K562 (cell line): ENCODE measurements at regions not wholly inside any gene's neighbourhood (a gene's known extent, or its start where the extent isn't known, plus 50 kb on each side); places are given as distances from the start of the nearest gene placed in this dataset.

Experiments used
- ATAC-seq: fragments of 200-7000 bp; cut with Tn5 transposase; 3 replicates; pipeline ENCODE4 v1.9.1; 2020; ENCODE audit warnings: moderate library complexity
- BruUV-seq: library from RNA; stranded (reverse); fragments of 400-500 nt; replicated peaks from 2 replicates; lab custom pipeline; 2021; lab: Mats Ljungman, UMichigan
- CTCF ChIA-PET: fragments of 300-600 bp; formaldehyde crosslinking; extraction: SDS; loops from one replicate; lab custom pipeline; 2021; ENCODE audit warnings: low intra/inter-chr PET ratio; lab: Yijun Ruan, JAX
- POLR2A ChIA-PET: fragments of 300-600, 350-650 bp; sonication (Branson Sonifier 250); formaldehyde crosslinking; extraction: SDS; loops from one replicate; lab custom pipeline; 2021; ENCODE audit warnings: antibody characterized with exemption, inconsistent platforms; lab: Yijun Ruan, JAX
- DNase-seq, 4 experiments: peaks; one replicate each; pipeline versions ENCODE4 v3.0.0 to v3.0.0-alpha.2; 2011 to 2018; ENCODE audit warnings: low spot score in 3 of 4, mixed read lengths in 3 of 4; ENCODE audit errors: extremely low read depth in 1 of 4
- FAIRE-seq: peaks from 2 replicates; lab custom pipeline; 2011; peaks lifted over from hg19 to GRCh38; lab: Jason Lieb, UNC
- H2AFZ ChIP-seq: 2 replicates; pipeline ENCODE4 v1.6.0; 2011; ENCODE audit warnings: low read depth, low read length, control low read depth, inconsistent platforms
- H3K27ac ChIP-seq: fragments of 200-600 bp; 3 replicates; pipeline ENCODE4 v1.8.0; 2011; ENCODE audit warnings: low read depth, mild to moderate bottlenecking, control low read depth, inconsistent platforms, low read length, moderate library complexity, mixed read lengths; ENCODE audit errors: extremely low read depth
- H3K27me3 ChIP-seq, 2 experiments: fragments of 300-600 bp in 1 of 2; 2 replicates in 1 of 2; 3 replicates in 1 of 2; pipeline versions ENCODE4 v1.6.0 to v1.8.0; 2011; ENCODE audit warnings: inconsistent platforms in 2 of 2, low read length in 2 of 2, mild to moderate bottlenecking in 1 of 2, mixed read lengths in 1 of 2, moderate library complexity in 1 of 2; ENCODE audit not compliant: control insufficient read depth in 2 of 2, insufficient read depth in 2 of 2
- H3K36me3 ChIP-seq: fragments of 300-600 bp; 3 replicates; pipeline ENCODE4 v1.8.0; 2011; ENCODE audit warnings: mild to moderate bottlenecking, low read length, inconsistent platforms; ENCODE audit not compliant: control insufficient read depth, insufficient read depth
- H3K4me1 ChIP-seq, 2 experiments: fragments of 200-600 bp in 1 of 2; replicated peaks in 1 of 2; 2 replicates in 1 of 2; 3 replicates in 1 of 2; pipeline versions ENCODE4 v1.5.1 to v1.8.0; 2011; ENCODE audit warnings: inconsistent platforms in 2 of 2, low read length in 2 of 2, mild to moderate bottlenecking in 1 of 2, mixed read lengths in 1 of 2, moderate library complexity in 1 of 2; ENCODE audit not compliant: control insufficient read depth in 2 of 2, insufficient read depth in 2 of 2
- H3K4me2 ChIP-seq: 2 replicates; pipeline ENCODE4 v1.6.1; 2011; ENCODE audit warnings: low read length, control low read depth, inconsistent platforms, mixed read lengths; ENCODE audit not compliant: insufficient read depth
- H3K4me3 ChIP-seq: fragments of 200-600 bp; sonication (generic), shearing (Covaris generic); 2 replicates; pipeline ENCODE4 v1.5.1; 2016; ENCODE audit warnings: control low read depth, inconsistent platforms
- H3K79me2 ChIP-seq: fragments of 200-600 bp; 3 replicates; pipeline ENCODE4 v1.8.0; 2011; ENCODE audit warnings: low read length, inconsistent platforms; ENCODE audit not compliant: control insufficient read depth, insufficient read depth
- H3K9ac ChIP-seq, 2 experiments: 2 replicates each; pipeline versions ENCODE4 v1.6.0 to v1.6.1; 2011; ENCODE audit warnings: low read depth in 2 of 2, low read length in 2 of 2, control low read depth in 1 of 2, inconsistent platforms in 1 of 2, mild to moderate bottlenecking in 1 of 2, mixed read lengths in 1 of 2; ENCODE audit not compliant: insufficient read depth in 1 of 2
- H3K9me1 ChIP-seq: one replicate; pipeline ENCODE4 v1.6.0; 2011; ENCODE audit warnings: inconsistent platforms, mild to moderate bottlenecking, low read length, moderate library complexity; ENCODE audit not compliant: control insufficient read depth, insufficient read depth
- H3K9me3 ChIP-seq: replicated peaks from 2 replicates; pipeline ENCODE4 v1.5.1; 2011; ENCODE audit warnings: low read depth, low read length, inconsistent platforms; ENCODE audit not compliant: control insufficient read depth, insufficient read depth
- H4K20me1 ChIP-seq: replicated peaks from 2 replicates; pipeline ENCODE4 v1.6.1; 2011; ENCODE audit warnings: low read length, inconsistent platforms, mixed read lengths; ENCODE audit not compliant: control insufficient read depth, insufficient read depth
- ATF2 ChIP-seq: sonication (generic); formaldehyde crosslinking; IDR thresholded peaks from 2 replicates; pipeline ENCODE4 v1.8.1; 2022; ENCODE audit warnings: missing genetic modification reagents
- BCL6 ChIP-seq: fragments of 250-450 bp; sonication (Bioruptor Pico); IDR thresholded peaks from 2 replicates; pipeline ENCODE4 v1.4.0; 2020
- CC2D1A ChIP-seq: fragments of 450-650 bp; IDR thresholded peaks from 2 replicates; pipeline ENCODE4 v1.6.1; 2017; ENCODE audit warnings: mild to moderate bottlenecking
- RAD51 ChIP-seq: fragments of 450-650 bp; IDR thresholded peaks from 2 replicates; pipeline ENCODE4 v1.7.1; 2016; ENCODE audit warnings: low read depth, mild to moderate bottlenecking, borderline replicate concordance
- SIN3B ChIP-seq: fragments of 450-650 bp; IDR thresholded peaks from 2 replicates; pipeline ENCODE4 v1.6.1; 2017; ENCODE audit warnings: low read depth, mild to moderate bottlenecking, moderate library complexity
- SMAD1 ChIP-seq: fragments of 150-350 bp; IDR thresholded peaks from 2 replicates; pipeline ENCODE4 v1.6.1; 2014; ENCODE audit warnings: low read length, low read depth; ENCODE audit not compliant: partially characterized antibody
- ZNF140 ChIP-seq: fragments of 250-450 bp; sonication (Bioruptor Pico); IDR thresholded peaks from 2 replicates; pipeline ENCODE4 v1.8.0; 2021; ENCODE audit warnings: moderate library complexity, mild to moderate bottlenecking, inconsistent platforms
- ZNF395 ChIP-seq: fragments of 200-800 bp; sonication (Bioruptor generic); IDR thresholded peaks from 2 replicates; pipeline ENCODE4 v1.6.1; 2017; ENCODE audit warnings: missing genetic modification characterization, missing compliant biosample characterization
- WGBS: fragments of 100-300 bp; shearing (Covaris generic); methylation state at CpG from one replicate; pipeline ENCODE4 v1.1.6; 2016; ENCODE audit warnings: low coverage, mixed read lengths; ENCODE audit not compliant: insufficient coverage; ENCODE audit errors: missing lambda C conversion rate; 5-methylcytosine and 5-hydroxymethylcytosine counted together
- in situ Hi-C: fragments of 300-500 bp; cut with MboI; formaldehyde crosslinking; loops from 4 replicates; pipeline ENCODE4 v1.15.0; 2018; ENCODE audit warnings: inconsistent platforms, mixed read lengths
- intact Hi-C: fragments of 100-400 bp; cut with micrococcal nuclease; formaldehyde crosslinking; loops from 2 replicates; pipeline ENCODE4 v1.14.2; 2022
- TF ChIP-seq, protein P1 (sequence below): sonication (generic); formaldehyde crosslinking; IDR thresholded peaks from 2 replicates; pipeline ENCODE4 v1.8.0; 2022; ENCODE audit warnings: mild to moderate bottlenecking, missing genetic modification reagents
- TF ChIP-seq, protein P2 (sequence below): sonication (generic); formaldehyde crosslinking; IDR thresholded peaks from 2 replicates; pipeline ENCODE4 v1.8.0; 2022; ENCODE audit warnings: mild to moderate bottlenecking, missing genetic modification reagents
- TF ChIP-seq, protein P3 (sequence below): fragments of 450-650 bp; IDR thresholded peaks from 2 replicates; pipeline ENCODE4 v1.6.1; 2016; ENCODE audit warnings: low read depth

DNA sequence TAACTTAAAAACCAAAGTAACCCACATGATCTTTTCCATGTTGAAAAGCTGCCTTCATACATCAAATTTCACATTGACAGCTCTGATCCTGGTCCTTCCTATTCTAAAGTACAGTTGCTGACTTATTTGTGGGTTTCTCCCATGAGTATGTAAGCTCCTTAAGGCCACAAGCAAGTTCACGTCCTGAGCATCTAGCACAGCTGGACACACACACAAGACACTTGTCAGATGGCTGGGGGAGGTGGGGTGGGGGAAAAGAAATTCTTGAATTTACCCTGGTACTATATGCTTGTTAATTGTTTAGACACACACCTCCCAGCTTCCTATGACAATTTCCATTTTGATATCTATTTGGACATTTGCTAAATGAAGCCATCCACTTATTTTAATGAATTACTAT is 162.8 kb downstream of the ZIC5 start:
- H3K9me3 ChIP-seq = no peaks in the 10 kb centered on the region
- H2AFZ ChIP-seq = no peak overlapping the region
- POLR2A ChIA-PET = interaction anchor here (0.6 kb wide), 1 partner anchor 53 kb away, joined by 3 read pairs; no protein-coding TSS in a partner anchor
- no peak for DNase-seq
- no peak overlapping the region for H3K27ac ChIP-seq
- ATAC-seq = no peak
- no TSS peak for BruUV-seq
- peaks cover 0 to 25% of the 10 kb centered on the region in 2 experiments; a peak in 2 of 5 replicates for H3K27me3 ChIP-seq
- in situ Hi-C loops (no loop called here), intact Hi-C loops (no loop called here)
- CTCF ChIA-PET = no interaction called here
- 13% methylated on average over 1 of the region's 1 CpG for WGBS
- no peaks in the 10 kb centered on the region; a peak in 1 of 5 replicates for H3K4me1 ChIP-seq
- no peak overlapping the region for H3K9ac ChIP-seq
- H3K4me2 ChIP-seq = no peak overlapping the region
- H3K36me3 ChIP-seq = no peaks in the 10 kb centered on the region
- H4K20me1 ChIP-seq = no peaks in the 10 kb centered on the region
- no peak for FAIRE-seq
- no peak overlapping the region for H3K4me3 ChIP-seq
- H3K9me1 ChIP-seq = no peaks in the 10 kb centered on the region
- H3K79me2 ChIP-seq = no peaks in the 10 kb centered on the region
- no peak for TF ChIP-seq CC2D1A
- TF ChIP-seq, protein P1, sequence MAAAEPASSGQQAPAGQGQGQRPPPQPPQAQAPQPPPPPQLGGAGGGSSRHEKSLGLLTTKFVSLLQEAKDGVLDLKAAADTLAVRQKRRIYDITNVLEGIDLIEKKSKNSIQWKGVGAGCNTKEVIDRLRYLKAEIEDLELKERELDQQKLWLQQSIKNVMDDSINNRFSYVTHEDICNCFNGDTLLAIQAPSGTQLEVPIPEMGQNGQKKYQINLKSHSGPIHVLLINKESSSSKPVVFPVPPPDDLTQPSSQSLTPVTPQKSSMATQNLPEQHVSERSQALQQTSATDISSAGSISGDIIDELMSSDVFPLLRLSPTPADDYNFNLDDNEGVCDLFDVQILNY = no peak
- TF ChIP-seq, protein P2, sequence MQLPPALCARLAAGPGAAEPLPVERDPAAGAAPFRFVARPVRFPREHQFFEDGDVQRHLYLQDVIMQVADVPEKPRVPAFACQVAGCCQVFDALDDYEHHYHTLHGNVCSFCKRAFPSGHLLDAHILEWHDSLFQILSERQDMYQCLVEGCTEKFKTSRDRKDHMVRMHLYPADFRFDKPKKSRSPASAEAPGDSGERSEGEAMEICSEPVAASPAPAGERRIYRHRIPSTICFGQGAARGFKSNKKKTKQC (CRISPR knock-in tag) = no peak
- no peak for TF ChIP-seq ATF2
- no peak for TF ChIP-seq ZNF395 (CRISPR knock-in tag)
- no peak for TF ChIP-seq SMAD1
- TF ChIP-seq, protein P3, sequence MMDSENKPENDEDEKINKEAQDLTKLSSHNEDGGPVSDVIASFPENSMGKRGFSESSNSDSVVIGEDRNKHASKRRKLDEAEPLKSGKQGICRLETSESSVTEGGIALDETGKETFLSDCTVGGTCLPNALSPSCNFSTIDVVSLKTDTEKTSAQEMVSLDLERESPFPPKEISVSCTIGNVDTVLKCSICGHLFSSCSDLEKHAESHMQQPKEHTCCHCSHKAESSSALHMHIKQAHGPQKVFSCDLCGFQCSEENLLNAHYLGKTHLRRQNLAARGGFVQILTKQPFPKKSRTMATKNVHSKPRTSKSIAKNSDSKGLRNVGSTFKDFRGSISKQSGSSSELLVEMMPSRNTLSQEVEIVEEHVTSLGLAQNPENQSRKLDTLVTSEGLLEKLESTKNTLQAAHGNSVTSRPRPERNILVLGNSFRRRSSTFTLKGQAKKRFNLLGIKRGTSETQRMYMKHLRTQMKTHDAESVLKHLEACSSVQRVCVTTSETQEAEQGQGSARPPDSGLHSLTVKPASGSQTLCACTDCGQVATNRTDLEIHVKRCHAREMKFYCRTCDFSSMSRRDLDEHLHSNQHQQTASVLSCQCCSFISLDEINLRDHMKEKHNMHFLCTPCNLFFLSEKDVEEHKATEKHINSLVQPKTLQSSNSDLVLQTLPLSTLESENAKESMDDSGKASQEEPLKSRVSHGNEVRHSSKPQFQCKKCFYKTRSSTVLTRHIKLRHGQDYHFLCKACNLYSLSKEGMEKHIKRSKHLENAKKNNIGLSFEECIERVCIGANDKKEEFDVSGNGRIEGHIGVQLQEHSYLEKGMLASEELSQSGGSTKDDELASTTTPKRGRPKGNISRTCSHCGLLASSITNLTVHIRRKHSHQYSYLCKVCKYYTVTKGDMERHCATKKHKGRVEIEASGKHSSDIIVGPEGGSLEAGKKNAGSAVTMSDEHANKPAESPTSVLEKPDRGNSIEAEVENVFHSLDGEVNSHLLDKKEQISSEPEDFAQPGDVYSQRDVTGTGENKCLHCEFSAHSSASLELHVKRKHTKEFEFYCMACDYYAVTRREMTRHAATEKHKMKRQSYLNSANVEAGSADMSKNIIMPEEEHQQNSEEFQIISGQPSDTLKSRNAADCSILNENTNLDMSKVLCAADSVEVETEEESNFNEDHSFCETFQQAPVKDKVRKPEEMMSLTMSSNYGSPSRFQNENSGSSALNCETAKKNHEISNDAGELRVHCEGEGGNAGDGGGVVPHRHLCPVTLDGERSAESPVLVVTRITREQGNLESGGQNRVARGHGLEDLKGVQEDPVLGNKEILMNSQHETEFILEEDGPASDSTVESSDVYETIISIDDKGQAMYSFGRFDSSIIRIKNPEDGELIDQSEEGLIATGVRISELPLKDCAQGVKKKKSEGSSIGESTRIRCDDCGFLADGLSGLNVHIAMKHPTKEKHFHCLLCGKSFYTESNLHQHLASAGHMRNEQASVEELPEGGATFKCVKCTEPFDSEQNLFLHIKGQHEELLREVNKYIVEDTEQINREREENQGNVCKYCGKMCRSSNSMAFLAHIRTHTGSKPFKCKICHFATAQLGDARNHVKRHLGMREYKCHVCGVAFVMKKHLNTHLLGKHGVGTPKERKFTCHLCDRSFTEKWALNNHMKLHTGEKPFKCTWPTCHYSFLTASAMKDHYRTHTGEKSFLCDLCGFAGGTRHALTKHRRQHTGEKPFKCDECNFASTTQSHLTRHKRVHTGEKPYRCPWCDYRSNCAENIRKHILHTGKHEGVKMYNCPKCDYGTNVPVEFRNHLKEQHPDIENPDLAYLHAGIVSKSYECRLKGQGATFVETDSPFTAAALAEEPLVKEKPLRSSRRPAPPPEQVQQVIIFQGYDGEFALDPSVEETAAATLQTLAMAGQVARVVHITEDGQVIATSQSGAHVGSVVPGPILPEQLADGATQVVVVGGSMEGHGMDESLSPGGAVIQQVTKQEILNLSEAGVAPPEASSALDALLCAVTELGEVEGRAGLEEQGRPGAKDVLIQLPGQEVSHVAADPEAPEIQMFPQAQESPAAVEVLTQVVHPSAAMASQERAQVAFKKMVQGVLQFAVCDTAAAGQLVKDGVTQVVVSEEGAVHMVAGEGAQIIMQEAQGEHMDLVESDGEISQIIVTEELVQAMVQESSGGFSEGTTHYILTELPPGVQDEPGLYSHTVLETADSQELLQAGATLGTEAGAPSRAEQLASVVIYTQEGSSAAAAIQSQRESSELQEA = no peak
- no peak for TF ChIP-seq RAD51
- TF ChIP-seq BCL6 (CRISPR knock-in tag) = no peak
- no peak for TF ChIP-seq ZNF140 (CRISPR knock-in tag)
- TF ChIP-seq SIN3B = no peak
